GM12892 (cell line): ENCODE measurements at regions not wholly inside any gene's neighbourhood (a gene's known extent, or its start where the extent isn't known, plus 50 kb on each side); places are given as distances from the start of the nearest gene placed in this dataset.

ENCODE experiments used
- DNase-seq: peaks from one replicate; pipeline ENCODE4 v3.0.0; 2011; ENCODE audit not compliant: insufficient read length
- FAIRE-seq: peaks from 2 replicates; lab custom pipeline; 2011; peaks lifted over from hg19 to GRCh38; lab: Jason Lieb, UNC
- POLR2A ChIP-seq: IDR thresholded peaks from 2 replicates; pipeline ENCODE4 v1.6.1; 2011; ENCODE audit warnings: low read depth, low read length, control low read depth
- POLR2AphosphoS5 ChIP-seq: IDR thresholded peaks from 2 replicates; pipeline ENCODE4 v1.6.1; 2011; ENCODE audit warnings: low read depth, low read length, control low read depth
- TAF1 ChIP-seq: IDR thresholded peaks from 2 replicates; pipeline ENCODE4 v1.6.1; 2011; ENCODE audit warnings: low read depth, mild to moderate bottlenecking, control low read depth, low read length, borderline replicate concordance

- FAIRE-seq: no peak
- DNase-seq: no peak
- TF ChIP-seq POLR2A (no peak), TAF1 (no peak), POLR2AphosphoS5 (no peak)
Observed at GRCh38 chr3:24709956-24710355, 215.3 kb upstream of the THRB start.

DNA sequence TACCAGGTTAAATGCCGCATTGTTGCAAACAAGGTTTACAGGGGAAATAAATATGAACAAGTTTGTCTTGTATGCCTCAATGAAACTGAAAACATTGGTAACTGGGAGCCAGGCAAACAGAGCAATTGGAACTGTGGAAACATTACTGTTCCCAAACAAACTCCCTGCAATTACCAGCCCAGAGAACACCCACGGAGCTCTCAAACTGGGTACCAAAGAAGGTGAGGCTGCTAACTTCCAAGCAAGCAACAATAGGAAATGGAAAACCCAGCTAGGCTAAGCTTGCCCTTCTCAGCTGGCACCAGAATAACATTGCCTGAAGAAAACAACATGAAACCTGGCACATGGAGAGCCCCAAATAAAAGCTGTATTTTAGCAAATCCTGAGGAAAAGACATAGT is 218.9 kb upstream of the THRB start:
- TF ChIP-seq POLR2A: no peak
- TF ChIP-seq TAF1: no peak
- TF ChIP-seq POLR2AphosphoS5: no peak
- no peak for DNase-seq

DNA sequence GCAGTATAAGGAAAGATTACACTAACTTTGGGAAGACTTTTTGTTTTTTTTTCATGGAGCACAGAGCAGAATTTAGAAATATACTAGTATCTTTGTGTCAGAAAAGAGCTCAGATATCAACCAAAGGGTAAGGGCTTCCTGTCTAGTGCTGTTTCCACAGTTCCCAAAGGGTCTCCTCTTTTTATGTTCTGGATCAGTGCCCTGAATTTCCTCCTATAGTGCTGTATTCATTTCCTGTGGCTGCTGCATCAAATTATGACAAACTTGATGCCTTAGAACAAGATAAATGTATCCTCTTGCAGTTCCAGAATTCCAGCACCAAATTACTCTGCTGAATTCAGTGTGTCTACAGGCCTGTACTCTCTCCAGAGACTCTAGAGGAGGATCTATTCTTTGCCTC is 219.8 kb upstream of the THRB start:
- DNase-seq (no peak), FAIRE-seq (no peak)
- no peak for TF ChIP-seq TAF1
- TF ChIP-seq POLR2A: no peak
- TF ChIP-seq POLR2AphosphoS5: no peak

More for the DNA sequence above, 218.9 kb upstream of the THRB start:
- no peak for FAIRE-seq

DNA sequence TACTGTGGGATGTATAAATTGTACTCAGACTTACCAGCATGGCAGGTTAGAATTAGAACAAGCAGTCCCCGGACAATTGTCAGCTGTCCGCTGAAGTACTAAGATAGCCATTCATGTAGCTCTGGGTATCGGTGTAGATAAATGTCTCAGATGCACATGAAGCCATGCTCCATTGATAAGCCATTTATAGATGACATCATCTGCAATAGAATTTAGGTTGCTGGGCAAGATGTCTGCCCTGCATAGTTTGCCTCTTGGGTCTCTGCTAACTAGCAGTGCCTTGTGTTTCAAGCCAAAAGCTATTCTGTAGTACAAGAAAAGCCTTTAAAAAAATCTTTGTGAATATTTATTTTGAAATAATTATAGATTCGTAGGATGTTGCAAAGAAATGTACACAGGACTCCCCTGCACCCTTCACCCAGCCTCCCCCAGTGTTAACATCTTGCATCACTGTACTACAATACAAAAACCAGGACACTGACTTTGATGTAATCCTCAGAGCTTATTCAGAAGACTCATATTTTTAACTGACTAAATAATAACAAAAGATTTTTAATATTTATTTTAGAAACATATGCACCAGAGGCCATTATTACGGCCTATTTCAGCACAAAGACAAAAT is 220.6 kb upstream of the THRB start:
- TF ChIP-seq POLR2A: no peak
- no peak for TF ChIP-seq TAF1
- TF ChIP-seq POLR2AphosphoS5: no peak
- no peak for FAIRE-seq
- DNase-seq: no peak

GRCh38 chr3:24722087-24722486 is 227.4 kb upstream of the THRB start:
- FAIRE-seq (peak; percentile 27), DNase-seq (no peak)
- TF ChIP-seq TAF1: no peak
- no peak for TF ChIP-seq POLR2A
- TF ChIP-seq POLR2AphosphoS5: no peak

DNA sequence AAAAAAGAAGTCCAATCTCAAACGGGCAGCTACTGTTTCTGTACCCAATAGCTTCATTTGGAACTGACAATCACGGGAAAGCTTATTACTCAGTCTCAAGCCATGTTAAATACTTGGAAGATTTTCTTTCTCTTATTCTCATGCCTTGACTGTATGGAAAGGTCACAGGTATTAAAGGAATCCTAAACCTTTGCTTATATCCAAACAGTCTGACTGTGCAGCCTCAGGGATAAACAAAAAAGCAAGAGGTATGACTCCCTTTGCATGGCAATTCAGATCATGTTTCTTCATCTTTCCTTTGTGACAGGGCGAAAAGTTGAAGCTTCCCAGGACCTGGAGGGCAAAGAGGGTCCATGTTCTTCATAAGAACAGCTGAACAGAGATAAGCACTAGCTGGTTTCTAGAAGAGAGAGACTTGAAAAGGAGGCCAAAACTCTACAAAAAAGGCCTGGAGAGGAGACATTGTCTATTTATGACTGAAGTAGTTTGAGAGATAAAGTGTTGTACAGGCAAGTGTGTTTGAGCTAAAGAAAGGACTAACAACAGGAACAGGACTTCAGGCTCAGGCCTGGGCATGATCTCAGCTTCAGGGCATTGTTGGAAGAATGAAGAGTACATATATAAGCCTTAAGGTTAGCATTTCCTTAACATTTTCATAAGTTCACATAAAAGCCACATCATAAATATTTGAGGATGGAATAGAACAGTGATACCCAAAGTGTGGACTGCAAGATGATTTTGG is 231.0 kb upstream of the THRB start:
- FAIRE-seq (no peak), DNase-seq (no peak)
- TF ChIP-seq POLR2A (no peak), TAF1 (no peak), POLR2AphosphoS5 (no peak)

GRCh38 chr3:24726423-24726822 is 231.8 kb upstream of the THRB start:
- DNase-seq: no peak
- no peak for TF ChIP-seq TAF1
- TF ChIP-seq POLR2A: no peak
- no peak for TF ChIP-seq POLR2AphosphoS5
- no peak for FAIRE-seq

DNA sequence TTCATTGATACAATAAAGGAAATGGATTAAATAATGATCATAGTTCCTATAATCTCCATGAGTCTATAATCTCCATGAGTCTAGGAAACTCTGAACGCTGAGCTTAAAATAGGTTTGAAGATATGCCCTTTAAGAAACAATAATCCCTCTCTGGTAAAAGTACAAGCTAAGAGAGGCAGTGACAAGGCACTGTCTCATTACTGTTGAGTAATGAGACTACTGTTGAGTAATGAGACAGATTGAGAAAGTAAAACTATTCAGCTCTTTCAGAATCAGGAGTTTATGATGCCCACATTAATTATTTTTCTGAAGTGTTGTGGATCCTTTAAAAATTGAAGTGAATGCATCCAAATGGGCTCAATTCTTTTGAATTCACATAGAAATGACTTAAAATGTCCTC is 235.5 kb upstream of the THRB start:
- FAIRE-seq: no peak
- no peak for TF ChIP-seq POLR2A
- TF ChIP-seq POLR2AphosphoS5: no peak
- no peak for TF ChIP-seq TAF1
- DNase-seq: no peak

DNA sequence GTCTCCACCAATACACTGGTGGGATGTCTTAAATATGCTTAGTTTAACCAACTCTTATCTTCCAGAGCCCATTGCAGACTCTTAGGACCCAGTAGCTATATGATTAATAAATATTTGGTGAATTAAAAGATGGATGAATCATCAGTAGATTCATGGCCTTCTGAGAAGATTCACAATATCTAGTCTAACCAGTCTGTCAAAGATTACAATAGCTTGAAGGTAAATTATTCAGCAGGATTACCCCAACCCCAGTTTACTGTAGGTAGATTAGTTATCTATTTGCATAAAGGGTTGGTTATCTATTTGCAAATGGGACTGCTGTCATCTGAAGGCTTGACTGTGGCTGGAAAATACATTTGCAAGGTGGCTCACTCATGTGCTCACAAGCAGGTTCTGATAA is 239.4 kb upstream of the THRB start:
- DNase-seq: no peak
- TF ChIP-seq POLR2A (no peak), POLR2AphosphoS5 (no peak), TAF1 (no peak)
- FAIRE-seq: no peak

GRCh38 chr3:24736701-24737100 is 242.1 kb upstream of the THRB start:
- FAIRE-seq: no peak
- DNase-seq: no peak
- no peak for TF ChIP-seq TAF1
- TF ChIP-seq POLR2AphosphoS5: no peak
- TF ChIP-seq POLR2A: no peak

DNA sequence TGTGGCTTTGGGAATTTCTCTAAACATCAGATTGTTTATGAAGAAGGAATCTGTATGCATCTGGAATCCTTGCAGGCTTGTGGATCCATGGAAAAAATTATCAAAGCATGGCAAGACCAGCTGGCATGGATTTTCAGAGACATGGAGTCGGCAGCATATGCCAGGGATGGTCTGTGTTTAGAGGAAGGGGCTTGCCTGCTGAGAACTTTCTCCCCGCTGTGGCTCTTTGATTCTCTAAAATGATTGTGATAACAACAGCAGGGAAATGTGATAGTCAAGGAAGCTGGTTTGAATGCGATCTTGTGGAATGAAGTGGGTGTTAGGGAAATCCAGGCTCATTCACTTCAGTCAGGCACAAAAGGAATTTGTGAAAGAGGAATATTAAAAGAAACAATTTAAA is 245.7 kb upstream of the THRB start:
- FAIRE-seq: no peak

DNA sequence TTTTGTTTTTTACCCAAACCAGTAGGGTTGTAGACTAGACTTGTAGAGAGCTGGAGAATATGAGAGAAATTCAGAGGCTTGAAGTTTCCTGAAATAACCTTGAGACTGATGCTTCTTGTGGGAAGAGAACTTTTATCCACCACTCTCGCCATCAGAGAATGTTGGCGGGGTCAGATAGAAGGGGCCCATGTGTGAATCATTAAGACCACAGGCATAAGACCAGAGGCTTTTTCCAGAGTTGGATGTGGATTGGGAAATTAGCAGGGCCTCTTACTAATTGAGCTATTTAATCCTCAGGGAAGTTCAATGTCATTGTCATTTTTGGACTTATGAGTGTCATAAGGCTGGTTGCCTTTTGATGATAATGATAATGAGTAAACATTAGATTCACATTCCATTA is 246.9 kb upstream of the THRB start:
- no peak for DNase-seq
- TF ChIP-seq TAF1: no peak
- TF ChIP-seq POLR2A: no peak
- TF ChIP-seq POLR2AphosphoS5: no peak
- FAIRE-seq: no peak

More for the DNA sequence above, 245.7 kb upstream of the THRB start:
- DNase-seq: no peak
- TF ChIP-seq POLR2A: no peak
- no peak for TF ChIP-seq POLR2AphosphoS5

DNA sequence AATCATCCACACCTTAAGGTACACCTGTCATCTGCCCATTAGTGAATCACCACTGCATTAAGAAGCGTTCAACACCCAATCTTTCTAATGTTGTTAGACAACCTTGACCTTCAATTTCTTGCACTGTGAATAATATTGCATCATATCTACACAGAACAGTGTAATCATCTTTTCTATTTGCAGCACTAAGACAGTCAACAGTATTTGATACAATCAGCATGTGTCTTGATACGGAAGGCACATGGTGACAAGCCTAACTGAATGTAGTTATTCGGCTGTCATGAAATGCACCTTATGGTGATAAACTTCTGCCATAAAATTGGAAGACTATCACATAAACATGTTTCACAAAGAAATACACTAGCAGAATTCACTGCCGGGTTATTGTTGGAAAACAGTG is 253.9 kb upstream of the THRB start:
- no peak for FAIRE-seq
- TF ChIP-seq POLR2A (no peak), TAF1 (no peak), POLR2AphosphoS5 (no peak)
- no peak for DNase-seq

GRCh38 chr3:24751020-24751419 is 256.4 kb upstream of the THRB start:
- DNase-seq: no peak
- FAIRE-seq: no peak
- TF ChIP-seq POLR2AphosphoS5 (no peak), TAF1 (no peak), POLR2A (no peak)
